ENCODE measurements at regions not wholly inside any gene's neighbourhood (a gene's known extent, or its start where the extent isn't known, plus 50 kb on each side); places are given as distances from the start of the nearest gene placed in this dataset.

DNA sequence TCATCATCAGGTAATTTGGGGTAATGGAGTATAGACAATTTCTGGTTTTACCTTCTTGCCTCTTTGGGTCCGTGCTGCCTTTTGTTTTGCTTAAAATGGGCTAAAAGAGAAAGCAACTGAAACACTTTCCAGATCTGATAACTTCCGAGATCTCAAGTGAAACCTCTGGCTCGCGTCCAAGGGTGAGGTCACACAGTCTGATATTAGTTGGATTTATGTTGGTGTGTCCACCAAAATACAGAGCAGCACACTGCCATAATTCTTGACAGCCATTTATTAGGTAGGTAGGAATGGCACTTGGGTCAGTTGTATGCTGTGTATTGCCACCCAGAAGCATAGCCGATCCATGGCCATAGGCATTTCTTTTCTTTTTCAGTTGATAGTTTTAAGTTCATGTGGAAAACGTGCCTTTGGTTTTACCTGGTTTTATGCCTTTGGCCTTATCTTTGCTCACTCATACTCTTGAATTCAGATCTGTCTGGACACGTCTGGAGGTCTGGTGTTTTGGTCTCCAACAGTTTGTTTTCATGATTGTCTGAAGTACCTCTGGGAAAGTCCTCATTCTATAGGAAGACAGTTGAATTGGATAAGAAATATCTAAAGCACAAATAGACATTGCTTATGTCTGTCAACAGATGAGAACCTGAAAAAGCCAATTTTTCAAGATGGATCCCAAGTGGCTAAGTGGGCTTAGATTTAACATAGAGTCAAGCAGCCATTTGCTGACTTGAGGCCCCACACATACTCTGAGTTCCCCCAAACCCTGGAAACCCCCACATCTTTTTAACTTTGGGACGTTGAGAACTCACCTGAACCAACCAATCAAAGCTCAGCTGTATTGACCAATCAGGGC, 320.8 kb downstream of the SOX4 start (continued):
- no peak for TF ChIP-seq ZFP30 (CRISPR knock-in tag; IDR thresholded peaks at IDR 0.05)

DNA sequence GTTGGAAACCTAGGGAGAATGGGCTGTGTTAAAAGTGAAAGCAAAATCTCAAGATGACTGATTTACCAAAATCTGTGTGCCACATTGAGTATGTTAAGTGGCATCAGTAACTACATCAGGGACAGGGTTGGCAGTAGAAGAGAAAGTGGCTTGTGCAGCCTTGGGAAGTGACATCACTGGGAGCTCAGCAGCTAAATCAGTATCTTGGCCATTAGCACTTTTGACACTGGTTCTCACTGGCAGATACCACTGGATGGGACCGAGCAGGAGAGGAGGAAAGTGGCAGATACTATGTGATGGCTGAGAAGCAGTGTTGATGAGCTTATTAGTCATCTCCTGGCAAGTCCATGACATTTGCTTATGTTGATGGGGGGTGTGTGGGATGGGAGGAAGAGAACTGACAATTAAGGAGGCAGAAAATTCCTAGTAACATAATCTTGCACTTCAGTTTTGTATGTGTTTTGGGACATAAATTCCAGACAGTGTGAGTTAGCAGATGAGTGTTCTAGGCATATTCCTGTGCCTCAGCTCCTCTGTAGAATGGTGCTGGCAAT, 322.2 kb downstream of the SOX4 start:
- TF ChIP-seq TOX (CRISPR knock-in tag; IDR thresholded peaks at IDR 0.05; ENCODE audit: borderline replicate concordance) = no peak
- TF ChIP-seq BACH2 (CRISPR knock-in tag; IDR thresholded peaks at IDR 0.05; ENCODE audit: borderline replicate concordance) = no peak
- no peak for TF ChIP-seq ZNF565 (CRISPR knock-in tag; conservative IDR thresholded peaks at IDR 0.05; ENCODE audit: low read depth)
- no peak for TF ChIP-seq ZC3H10 (CRISPR knock-in tag; IDR thresholded peaks at IDR 0.05)
- no peak for TF ChIP-seq ISL1 (CRISPR knock-in tag; IDR thresholded peaks at IDR 0.05)
- TF ChIP-seq ARNTL (CRISPR knock-in tag; IDR thresholded peaks at IDR 0.05; ENCODE audit: borderline replicate concordance, low read depth) = no peak
- no peak for TF ChIP-seq ZNF8 (CRISPR knock-in tag; IDR thresholded peaks at IDR 0.05)
- no peak for TF ChIP-seq ZFP30 (CRISPR knock-in tag; IDR thresholded peaks at IDR 0.05)
- no peak for TF ChIP-seq RARB (CRISPR knock-in tag; IDR thresholded peaks at IDR 0.05)
- TF ChIP-seq CSDC2 (CRISPR knock-in tag; IDR thresholded peaks at IDR 0.05) = no peak
- TF ChIP-seq, protein P1, sequence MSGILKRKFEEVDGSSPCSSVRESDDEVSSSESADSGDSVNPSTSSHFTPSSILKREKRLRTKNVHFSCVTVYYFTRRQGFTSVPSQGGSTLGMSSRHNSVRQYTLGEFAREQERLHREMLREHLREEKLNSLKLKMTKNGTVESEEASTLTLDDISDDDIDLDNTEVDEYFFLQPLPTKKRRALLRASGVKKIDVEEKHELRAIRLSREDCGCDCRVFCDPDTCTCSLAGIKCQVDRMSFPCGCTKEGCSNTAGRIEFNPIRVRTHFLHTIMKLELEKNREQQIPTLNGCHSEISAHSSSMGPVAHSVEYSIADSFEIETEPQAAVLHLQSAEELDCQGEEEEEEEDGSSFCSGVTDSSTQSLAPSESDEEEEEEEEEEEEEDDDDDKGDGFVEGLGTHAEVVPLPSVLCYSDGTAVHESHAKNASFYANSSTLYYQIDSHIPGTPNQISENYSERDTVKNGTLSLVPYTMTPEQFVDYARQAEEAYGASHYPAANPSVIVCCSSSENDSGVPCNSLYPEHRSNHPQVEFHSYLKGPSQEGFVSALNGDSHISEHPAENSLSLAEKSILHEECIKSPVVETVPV (CRISPR knock-in tag; IDR thresholded peaks at IDR 0.05) = no peak
- TF ChIP-seq, protein P2, sequence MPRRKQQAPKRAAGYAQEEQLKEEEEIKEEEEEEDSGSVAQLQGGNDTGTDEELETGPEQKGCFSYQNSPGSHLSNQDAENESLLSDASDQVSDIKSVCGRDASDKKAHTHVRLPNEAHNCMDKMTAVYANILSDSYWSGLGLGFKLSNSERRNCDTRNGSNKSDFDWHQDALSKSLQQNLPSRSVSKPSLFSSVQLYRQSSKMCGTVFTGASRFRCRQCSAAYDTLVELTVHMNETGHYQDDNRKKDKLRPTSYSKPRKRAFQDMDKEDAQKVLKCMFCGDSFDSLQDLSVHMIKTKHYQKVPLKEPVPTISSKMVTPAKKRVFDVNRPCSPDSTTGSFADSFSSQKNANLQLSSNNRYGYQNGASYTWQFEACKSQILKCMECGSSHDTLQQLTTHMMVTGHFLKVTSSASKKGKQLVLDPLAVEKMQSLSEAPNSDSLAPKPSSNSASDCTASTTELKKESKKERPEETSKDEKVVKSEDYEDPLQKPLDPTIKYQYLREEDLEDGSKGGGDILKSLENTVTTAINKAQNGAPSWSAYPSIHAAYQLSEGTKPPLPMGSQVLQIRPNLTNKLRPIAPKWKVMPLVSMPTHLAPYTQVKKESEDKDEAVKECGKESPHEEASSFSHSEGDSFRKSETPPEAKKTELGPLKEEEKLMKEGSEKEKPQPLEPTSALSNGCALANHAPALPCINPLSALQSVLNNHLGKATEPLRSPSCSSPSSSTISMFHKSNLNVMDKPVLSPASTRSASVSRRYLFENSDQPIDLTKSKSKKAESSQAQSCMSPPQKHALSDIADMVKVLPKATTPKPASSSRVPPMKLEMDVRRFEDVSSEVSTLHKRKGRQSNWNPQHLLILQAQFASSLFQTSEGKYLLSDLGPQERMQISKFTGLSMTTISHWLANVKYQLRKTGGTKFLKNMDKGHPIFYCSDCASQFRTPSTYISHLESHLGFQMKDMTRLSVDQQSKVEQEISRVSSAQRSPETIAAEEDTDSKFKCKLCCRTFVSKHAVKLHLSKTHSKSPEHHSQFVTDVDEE (CRISPR knock-in tag; IDR thresholded peaks at IDR 0.05) = no peak
- no peak for TF ChIP-seq TCF4 (CRISPR knock-in tag; IDR thresholded peaks at IDR 0.05; ENCODE audit: borderline replicate concordance)
- TF ChIP-seq PPARA (CRISPR knock-in tag; IDR thresholded peaks at IDR 0.05; ENCODE audit: borderline replicate concordance) = no peak
- no peak for TF ChIP-seq SNAI2 (CRISPR knock-in tag; IDR thresholded peaks at IDR 0.05)
- no peak for TF ChIP-seq GLIS3 (CRISPR knock-in tag; IDR thresholded peaks at IDR 0.05)
- no peak for TF ChIP-seq ZFP3 (CRISPR knock-in tag; IDR thresholded peaks at IDR 0.05)
- TF ChIP-seq, protein P3, sequence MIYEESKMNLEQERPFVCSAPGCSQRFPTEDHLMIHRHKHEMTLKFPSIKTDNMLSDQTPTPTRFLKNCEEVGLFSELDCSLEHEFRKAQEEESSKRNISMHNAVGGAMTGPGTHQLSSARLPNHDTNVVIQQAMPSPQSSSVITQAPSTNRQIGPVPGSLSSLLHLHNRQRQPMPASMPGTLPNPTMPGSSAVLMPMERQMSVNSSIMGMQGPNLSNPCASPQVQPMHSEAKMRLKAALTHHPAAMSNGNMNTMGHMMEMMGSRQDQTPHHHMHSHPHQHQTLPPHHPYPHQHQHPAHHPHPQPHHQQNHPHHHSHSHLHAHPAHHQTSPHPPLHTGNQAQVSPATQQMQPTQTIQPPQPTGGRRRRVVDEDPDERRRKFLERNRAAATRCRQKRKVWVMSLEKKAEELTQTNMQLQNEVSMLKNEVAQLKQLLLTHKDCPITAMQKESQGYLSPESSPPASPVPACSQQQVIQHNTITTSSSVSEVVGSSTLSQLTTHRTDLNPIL (CRISPR knock-in tag; IDR thresholded peaks at IDR 0.05; ENCODE audit: low read depth) = no peak
- peak; percentile 75 for ATAC-seq

DNA sequence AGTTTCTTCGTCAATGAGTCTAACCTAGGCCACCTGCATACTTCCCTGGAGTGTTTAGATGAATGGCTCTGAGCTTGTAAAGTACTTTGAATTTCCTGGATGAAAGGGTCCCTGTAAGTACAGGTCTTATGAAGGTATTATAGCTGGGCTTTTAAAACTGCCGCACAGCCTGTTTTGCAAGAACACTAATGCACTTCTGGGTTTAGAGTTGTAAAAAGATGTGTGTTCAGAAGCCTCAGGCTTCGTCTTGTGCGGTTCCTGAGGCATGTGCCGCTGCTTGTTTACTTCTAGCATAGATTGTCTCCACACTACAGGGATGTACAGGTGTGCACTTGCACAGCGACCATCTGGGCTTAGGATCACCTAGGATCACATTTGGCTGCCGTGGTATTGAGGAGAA, 324.5 kb downstream of the SOX4 start:
- TF ChIP-seq TOX (CRISPR knock-in tag; IDR thresholded peaks at IDR 0.05; ENCODE audit: borderline replicate concordance) = no peak
- no peak for TF ChIP-seq OSR1 (CRISPR knock-in tag; IDR thresholded peaks at IDR 0.05)
- TF ChIP-seq ZFP3 (CRISPR knock-in tag; IDR thresholded peaks at IDR 0.05) = no peak
- TF ChIP-seq, protein P2 (CRISPR knock-in tag; IDR thresholded peaks at IDR 0.05) = no peak
- TF ChIP-seq, protein P4, sequence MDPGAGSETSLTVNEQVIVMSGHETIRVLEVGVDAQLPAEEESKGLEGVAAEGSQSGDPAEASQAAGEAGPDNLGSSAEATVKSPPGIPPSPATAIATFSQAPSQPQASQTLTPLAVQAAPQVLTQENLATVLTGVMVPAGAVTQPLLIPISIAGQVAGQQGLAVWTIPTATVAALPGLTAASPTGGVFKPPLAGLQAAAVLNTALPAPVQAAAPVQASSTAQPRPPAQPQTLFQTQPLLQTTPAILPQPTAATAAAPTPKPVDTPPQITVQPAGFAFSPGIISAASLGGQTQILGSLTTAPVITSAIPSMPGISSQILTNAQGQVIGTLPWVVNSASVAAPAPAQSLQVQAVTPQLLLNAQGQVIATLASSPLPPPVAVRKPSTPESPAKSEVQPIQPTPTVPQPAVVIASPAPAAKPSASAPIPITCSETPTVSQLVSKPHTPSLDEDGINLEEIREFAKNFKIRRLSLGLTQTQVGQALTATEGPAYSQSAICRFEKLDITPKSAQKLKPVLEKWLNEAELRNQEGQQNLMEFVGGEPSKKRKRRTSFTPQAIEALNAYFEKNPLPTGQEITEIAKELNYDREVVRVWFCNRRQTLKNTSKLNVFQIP (CRISPR knock-in tag; IDR thresholded peaks at IDR 0.05; ENCODE audit: borderline replicate concordance, low read depth) = no peak
- TF ChIP-seq, protein P1 (CRISPR knock-in tag; IDR thresholded peaks at IDR 0.05) = no peak
- no peak for TF ChIP-seq TCF4 (CRISPR knock-in tag; IDR thresholded peaks at IDR 0.05; ENCODE audit: borderline replicate concordance)
- TF ChIP-seq ESRRG (CRISPR knock-in tag; IDR thresholded peaks at IDR 0.05) = no peak
- no peak for TF ChIP-seq ZNF70 (CRISPR knock-in tag; IDR thresholded peaks at IDR 0.05)
- no peak for ATAC-seq
